Progenitor cell of endocrine pancreas (in vitro differentiated cells): ENCODE measurements at regions not wholly inside any gene's neighbourhood (a gene's known extent, or its start where the extent isn't known, plus 50 kb on each side); places are given as distances from the start of the nearest gene placed in this dataset.

Experiments
- DNase-seq: peaks from one replicate; pipeline ENCODE4 v3.0.0; 2021; ENCODE audit warnings: low spot score; ENCODE audit not compliant: unreplicated experiment
- H3K27ac Mint-ChIP-seq: 2 replicates; pipeline ENCODE4 v1.8.0; 2021; ENCODE audit warnings: mild to moderate bottlenecking, moderate library complexity, mixed read lengths
- H3K27me3 Mint-ChIP-seq: 2 replicates; pipeline ENCODE4 v1.8.0; 2021; ENCODE audit warnings: mixed read lengths
- H3K36me3 Mint-ChIP-seq: 2 replicates; pipeline ENCODE4 v1.8.0; 2022; ENCODE audit warnings: mixed read lengths; ENCODE audit not compliant: insufficient read depth
- H3K4me1 Mint-ChIP-seq: 2 replicates; pipeline ENCODE4 v1.8.0; 2021; ENCODE audit warnings: low read depth, mixed read lengths
- H3K4me3 Mint-ChIP-seq: 2 replicates; pipeline ENCODE4 v1.8.0; 2021; ENCODE audit warnings: low read depth, mild to moderate bottlenecking, moderate library complexity, mixed read lengths
- H3K9me3 Mint-ChIP-seq: 2 replicates; pipeline ENCODE4 v1.8.0; 2021; ENCODE audit warnings: low read depth, mixed read lengths
- CTCF ChIP-seq: fragments of 200-600 bp; sonication (generic); IDR thresholded peaks from one replicate; pipeline ENCODE4 v1.5.0; 2021; ENCODE audit warnings: antibody characterized with exemption, mild to moderate bottlenecking; ENCODE audit not compliant: unreplicated experiment

GRCh38 chr2:167336213-167336612 lies 447.9 kb downstream of the XIRP2 start:
- Mint-ChIP-seq H3K27me3 (no peaks in the 10 kb centered on the region), H3K4me1 (peaks cover 22% of the 10 kb centered on the region), H3K9me3 (no peaks in the 10 kb centered on the region), H3K4me3 (no peak overlapping the region), H3K27ac (no peak overlapping the region), H3K36me3 (no peaks in the 10 kb centered on the region)
- no peak for DNase-seq
- no peak for TF ChIP-seq CTCF

- Mint-ChIP-seq H3K27ac (no peak overlapping the region), H3K4me1 (peaks cover 22% of the 10 kb centered on the region), H3K9me3 (peaks cover 4% of the 10 kb centered on the region), H3K4me3 (no peak overlapping the region), H3K36me3 (peaks cover 2% of the 10 kb centered on the region), H3K27me3 (no peaks in the 10 kb centered on the region)
- TF ChIP-seq CTCF = no peak
- no peak for DNase-seq
Measured at GRCh38 chr2:167335541-167335992, 447.3 kb downstream of the XIRP2 start.

GRCh38 chr2:167334146-167334742 lies 446.0 kb downstream of the XIRP2 start:
- Mint-ChIP-seq H3K27ac (no peak overlapping the region), H3K27me3 (no peaks in the 10 kb centered on the region), H3K9me3 (peaks cover 12% of the 10 kb centered on the region), H3K4me1 (peaks cover 20% of the 10 kb centered on the region), H3K36me3 (peaks cover 10% of the 10 kb centered on the region), H3K4me3 (no peak overlapping the region)
- DNase-seq = no peak
- TF ChIP-seq CTCF = no peak

GRCh38 chr2:167333245-167333644 lies 445.0 kb downstream of the XIRP2 start:
- Mint-ChIP-seq H3K27me3 (no peaks in the 10 kb centered on the region), H3K36me3 (peaks cover 11% of the 10 kb centered on the region), H3K4me3 (no peak overlapping the region), H3K9me3 (peaks cover 17% of the 10 kb centered on the region), H3K4me1 (peaks cover 19% of the 10 kb centered on the region), H3K27ac (no peak overlapping the region)
- DNase-seq = no peak
- TF ChIP-seq CTCF = peak; percentile 42

GRCh38 chr2:167332358-167332757 lies 444.1 kb downstream of the XIRP2 start:
- no peak for DNase-seq
- Mint-ChIP-seq H3K4me3 (peak overlapping the region; percentile 12), H3K27me3 (no peaks in the 10 kb centered on the region), H3K36me3 (peaks cover 12% of the 10 kb centered on the region), H3K27ac (peak overlapping the region; percentile 76), H3K9me3 (peaks cover 21% of the 10 kb centered on the region), H3K4me1 (peaks cover 19% of the 10 kb centered on the region)
- no peak for TF ChIP-seq CTCF
